Astrocyte (in vitro differentiated cells and primary cell): ENCODE measurements at regions not wholly inside any gene's neighbourhood (a gene's known extent, or its start where the extent isn't known, plus 50 kb on each side); places are given as distances from the start of the nearest gene placed in this dataset.
"Not testable (repeated sequence)": the region's sequence is repeated elsewhere in the genome, so short reads cannot be mapped to it uniquely, and the experiment has no call there.

Experiments
- DNase-seq: peaks from one replicate; pipeline ENCODE4 v3.0.0-alpha.2; 2010; ENCODE audit warnings: low read depth
- FAIRE-seq: peaks from 2 replicates; lab custom pipeline; 2011; peaks lifted over from hg19 to GRCh38; lab: Jason Lieb, UNC
- H2AFZ ChIP-seq: 2 replicates; pipeline ENCODE4 v1.6.0; 2012; ENCODE audit warnings: low read depth, low read length, inconsistent platforms
- H3K27ac ChIP-seq: 2 replicates; pipeline ENCODE4 v1.5.1; 2011; ENCODE audit warnings: low read depth, low read length, inconsistent platforms
- H3K27me3 ChIP-seq: 2 replicates; pipeline ENCODE4 v1.6.0; 2011; ENCODE audit warnings: low read length, inconsistent platforms; ENCODE audit not compliant: insufficient read depth
- H3K36me3 ChIP-seq: 2 replicates; pipeline ENCODE4 v1.5.1; 2011; ENCODE audit warnings: low read length, inconsistent platforms; ENCODE audit not compliant: insufficient read depth
- H3K4me1 ChIP-seq: 2 replicates; pipeline ENCODE4 v1.5.1; 2011; ENCODE audit warnings: low read length, inconsistent platforms; ENCODE audit not compliant: insufficient read depth
- H3K4me2 ChIP-seq: 2 replicates; pipeline ENCODE4 v1.6.0; 2012; ENCODE audit warnings: low read length, inconsistent platforms
- H3K4me3 ChIP-seq: 2 replicates; pipeline ENCODE4 v1.5.1; 2011; ENCODE audit warnings: low read depth, mild to moderate bottlenecking, low read length, inconsistent platforms; ENCODE audit not compliant: insufficient read depth
- H3K79me2 ChIP-seq: 2 replicates; pipeline ENCODE4 v1.6.0; 2012; ENCODE audit warnings: mild to moderate bottlenecking, low read length, inconsistent platforms; ENCODE audit not compliant: insufficient read depth
- H3K9ac ChIP-seq: 2 replicates; pipeline ENCODE4 v1.6.0; 2012; ENCODE audit warnings: mild to moderate bottlenecking, low read length, inconsistent platforms
- H3K9me3 ChIP-seq: 2 replicates; pipeline ENCODE4 v1.5.1; 2012; ENCODE audit warnings: low read depth, mild to moderate bottlenecking, low read length, inconsistent platforms; ENCODE audit not compliant: insufficient read depth
- H4K20me1 ChIP-seq: 2 replicates; pipeline ENCODE4 v1.6.0; 2012; ENCODE audit warnings: low read length, inconsistent platforms; ENCODE audit not compliant: insufficient read depth
- H3K27ac Mint-ChIP-seq: one replicate; pipeline ENCODE4 v1.8.0; 2021; ENCODE audit warnings: mild to moderate bottlenecking, mixed read lengths; ENCODE audit not compliant: unreplicated experiment
- H3K27me3 Mint-ChIP-seq: one replicate; pipeline ENCODE4 v1.8.0; 2021; ENCODE audit warnings: low read depth, mixed read lengths; ENCODE audit not compliant: unreplicated experiment
- H3K36me3 Mint-ChIP-seq: one replicate; pipeline ENCODE4 v1.8.0; 2021; ENCODE audit warnings: low read depth, mixed read lengths; ENCODE audit not compliant: unreplicated experiment
- H3K4me1 Mint-ChIP-seq: one replicate; pipeline ENCODE4 v1.8.0; 2021; ENCODE audit warnings: low read depth, mixed read lengths; ENCODE audit not compliant: unreplicated experiment
- H3K4me3 Mint-ChIP-seq: one replicate; pipeline ENCODE4 v1.8.0; 2021; ENCODE audit warnings: mild to moderate bottlenecking, moderate library complexity, mixed read lengths; ENCODE audit not compliant: unreplicated experiment
- H3K9me3 Mint-ChIP-seq: one replicate; pipeline ENCODE4 v1.8.0; 2021; ENCODE audit warnings: mild to moderate bottlenecking, mixed read lengths; ENCODE audit not compliant: unreplicated experiment
- CTCF ChIP-seq: IDR thresholded peaks from 2 replicates; pipeline ENCODE4 v1.5.1; 2011; ENCODE audit warnings: low read depth, mild to moderate bottlenecking, inconsistent platforms, low read length, moderate library complexity; ENCODE audit not compliant: insufficient read depth
- EZH2 ChIP-seq: IDR thresholded peaks from 2 replicates; pipeline ENCODE4 v1.6.1; 2012; ENCODE audit warnings: mild to moderate bottlenecking, low read length, inconsistent platforms; ENCODE audit not compliant: insufficient read depth

- Histone ChIP-seq H3K9ac (peak overlapping the region; percentile 1), H3K4me1 (peaks cover 19% of the 10 kb centered on the region), H3K36me3 (no peaks in the 10 kb centered on the region), H3K27me3 (no peaks in the 10 kb centered on the region), H3K79me2 (no peaks in the 10 kb centered on the region), H3K27ac (no peak overlapping the region), H4K20me1 (no peaks in the 10 kb centered on the region), H3K9me3 (no peaks in the 10 kb centered on the region), H3K4me3 (no peak overlapping the region), H3K4me2 (peak overlapping the region; percentile 53), H2AFZ (peak overlapping the region; percentile 55)
- Mint-ChIP-seq H3K4me3 (no peak overlapping the region), H3K27ac (peak overlapping the region; percentile 36), H3K9me3 (no peaks in the 10 kb centered on the region), H3K4me1 (peaks cover 16% of the 10 kb centered on the region), H3K36me3 (no peaks in the 10 kb centered on the region), H3K27me3 (no peaks in the 10 kb centered on the region)
- FAIRE-seq: no peak
- TF ChIP-seq EZH2 (no peak), CTCF (no peak)
- peak; percentile 56 for DNase-seq
These were observed 57.6 kb upstream of the TIAM2 start for GRCh38 chr6:154937306-154938220.

- Histone ChIP-seq H3K4me3 (no peak overlapping the region), H4K20me1 (no peaks in the 10 kb centered on the region), H3K27ac (no peak overlapping the region), H3K27me3 (no peaks in the 10 kb centered on the region), H3K9ac (peak overlapping the region; percentile 1), H2AFZ (peak overlapping the region; percentile 55), H3K36me3 (no peaks in the 10 kb centered on the region), H3K4me2 (peak overlapping the region; percentile 53), H3K4me1 (peaks cover 13% of the 10 kb centered on the region), H3K9me3 (no peaks in the 10 kb centered on the region), H3K79me2 (no peaks in the 10 kb centered on the region)
- Mint-ChIP-seq H3K9me3 (no peaks in the 10 kb centered on the region), H3K27ac (no peak overlapping the region), H3K4me1 (peaks cover 10% of the 10 kb centered on the region), H3K27me3 (no peaks in the 10 kb centered on the region), H3K4me3 (no peak overlapping the region), H3K36me3 (no peaks in the 10 kb centered on the region)
- no peak for FAIRE-seq
- DNase-seq: no peak
- TF ChIP-seq EZH2: no peak
- no peak for TF ChIP-seq CTCF
These were observed 56.9 kb upstream of the TIAM2 start for GRCh38 chr6:154938221-154938580.

GRCh38 chr6:154938727-154939285 lies 56.3 kb upstream of the TIAM2 start:
- H3K27ac Mint-ChIP-seq, H3K27ac ChIP-seq, H2AFZ ChIP-seq, FAIRE-seq, H3K9ac ChIP-seq, H3K9me3 Mint-ChIP-seq, H3K9me3 ChIP-seq, H3K36me3 ChIP-seq, H3K27me3 ChIP-seq, H3K4me1 Mint-ChIP-seq, H3K79me2 ChIP-seq, H3K36me3 Mint-ChIP-seq, H3K4me2 ChIP-seq, H3K4me3 ChIP-seq, H4K20me1 ChIP-seq, H3K4me1 ChIP-seq, DNase-seq, H3K27me3 Mint-ChIP-seq, H3K4me3 Mint-ChIP-seq: not testable (repeated sequence)
